DMS53 (cell line): ENCODE measurements at regions not wholly inside any gene's neighbourhood (a gene's known extent, or its start where the extent isn't known, plus 50 kb on each side); places are given as distances from the start of the nearest gene placed in this dataset.
"Not testable (repeated sequence)": the region's sequence is repeated elsewhere in the genome, so short reads cannot be mapped to it uniquely, and the experiment has no call there.

ENCODE experiments used
- DNase-seq: peaks from one replicate; lab custom pipeline; 2025; lab: John Stamatoyannopoulos, UW

- DNase-seq = no peak
These were observed 88.2 kb upstream of the CCDC71L start for GRCh38 chr7:106749165-106749564.

GRCh38 chr7:106750773-106751172, 89.8 kb upstream of the CCDC71L start:
- DNase-seq = no peak

- no peak for DNase-seq
These were observed 91.4 kb upstream of the CCDC71L start for GRCh38 chr7:106752367-106752766.

- DNase-seq = not testable (repeated sequence)
These were observed 94.1 kb upstream of the CCDC71L start for GRCh38 chr7:106755024-106755423.

GRCh38 chr7:106755641-106756040, 94.7 kb upstream of the CCDC71L start:
- DNase-seq = no peak

- no peak for DNase-seq
These were observed 95.1 kb upstream of the CCDC71L start for GRCh38 chr7:106756071-106756470.

- no peak for DNase-seq
These were observed 95.9 kb upstream of the CCDC71L start for GRCh38 chr7:106756884-106757283.

GRCh38 chr7:106757846-106758245, 96.9 kb upstream of the CCDC71L start:
- peak; percentile 22 for DNase-seq

GRCh38 chr7:106762845-106763244, 101.9 kb upstream of the CCDC71L start:
- not testable (repeated sequence) for DNase-seq

GRCh38 chr7:106763717-106764116, 101.4 kb upstream of the PIK3CG start:
- DNase-seq = no peak

- no peak for DNase-seq
These were observed 99.2 kb upstream of the PIK3CG start for GRCh38 chr7:106765727-106766355.

GRCh38 chr7:106766551-106766950, 98.5 kb upstream of the PIK3CG start:
- no peak for DNase-seq

GRCh38 chr7:106767078-106767477, 98.0 kb upstream of the PIK3CG start:
- no peak for DNase-seq

GRCh38 chr7:106767498-106768323, 97.4 kb upstream of the PIK3CG start:
- DNase-seq = peak; percentile 16

GRCh38 chr7:106768324-106768751, 96.7 kb upstream of the PIK3CG start:
- DNase-seq = no peak

- no peak for DNase-seq
These were observed 94.9 kb upstream of the PIK3CG start for GRCh38 chr7:106770191-106770590.

GRCh38 chr7:106772655-106773108, 92.4 kb upstream of the PIK3CG start:
- DNase-seq = no peak

GRCh38 chr7:106773228-106773627, 91.9 kb upstream of the PIK3CG start:
- DNase-seq = no peak

GRCh38 chr7:106773721-106774120, 91.4 kb upstream of the PIK3CG start:
- DNase-seq = no peak

- DNase-seq = no peak
These were observed 90.8 kb upstream of the PIK3CG start for GRCh38 chr7:106774213-106774767.

GRCh38 chr7:106774768-106775551, 90.1 kb upstream of the PIK3CG start:
- DNase-seq = no peak

GRCh38 chr7:106775552-106775936, 89.5 kb upstream of the PIK3CG start:
- DNase-seq = no peak
